ENCODE measurements at regions not wholly inside any gene's neighbourhood (a gene's known extent, or its start where the extent isn't known, plus 50 kb on each side); places are given as distances from the start of the nearest gene placed in this dataset.

- TF ChIP-seq GATA2 (IDR thresholded peaks at IDR 0.05; ENCODE audit: low read depth, low read length), result no peak
- TF ChIP-seq GATA3 (IDR thresholded peaks at IDR 0.05; ENCODE audit: low read depth, low read length), result no peak
These were observed 141.0 kb downstream of the SLC17A6 start for GRCh38 chr11:22479208-22479607.
